HFF-Myc (cell line): ENCODE measurements at regions not wholly inside any gene's neighbourhood (a gene's known extent, or its start where the extent isn't known, plus 50 kb on each side); places are given as distances from the start of the nearest gene placed in this dataset.

ENCODE experiments used
- DNase-seq: peaks from one replicate; pipeline ENCODE4 v3.0.0-alpha.2; 2011; ENCODE audit warnings: low read depth; ENCODE audit errors: extremely low read depth
- H3K4me3 ChIP-seq: replicated peaks from 2 replicates; pipeline ENCODE4 v1.5.1; 2011; ENCODE audit warnings: low read depth, mild to moderate bottlenecking, control low read depth, low read length
- TF ChIP-seq, protein P1 (sequence below): IDR thresholded peaks from 2 replicates; pipeline ENCODE4 v1.5.1; 2012; ENCODE audit warnings: mild to moderate bottlenecking, low read depth, low read length, control low read depth; ENCODE audit errors: missing control alignments

GRCh38 chr12:28699029-28699428 is 450.0 kb upstream of the FAR2 start:
- H3K4me3 ChIP-seq, result no peak overlapping the region
- no peak for DNase-seq
- TF ChIP-seq, protein P1, sequence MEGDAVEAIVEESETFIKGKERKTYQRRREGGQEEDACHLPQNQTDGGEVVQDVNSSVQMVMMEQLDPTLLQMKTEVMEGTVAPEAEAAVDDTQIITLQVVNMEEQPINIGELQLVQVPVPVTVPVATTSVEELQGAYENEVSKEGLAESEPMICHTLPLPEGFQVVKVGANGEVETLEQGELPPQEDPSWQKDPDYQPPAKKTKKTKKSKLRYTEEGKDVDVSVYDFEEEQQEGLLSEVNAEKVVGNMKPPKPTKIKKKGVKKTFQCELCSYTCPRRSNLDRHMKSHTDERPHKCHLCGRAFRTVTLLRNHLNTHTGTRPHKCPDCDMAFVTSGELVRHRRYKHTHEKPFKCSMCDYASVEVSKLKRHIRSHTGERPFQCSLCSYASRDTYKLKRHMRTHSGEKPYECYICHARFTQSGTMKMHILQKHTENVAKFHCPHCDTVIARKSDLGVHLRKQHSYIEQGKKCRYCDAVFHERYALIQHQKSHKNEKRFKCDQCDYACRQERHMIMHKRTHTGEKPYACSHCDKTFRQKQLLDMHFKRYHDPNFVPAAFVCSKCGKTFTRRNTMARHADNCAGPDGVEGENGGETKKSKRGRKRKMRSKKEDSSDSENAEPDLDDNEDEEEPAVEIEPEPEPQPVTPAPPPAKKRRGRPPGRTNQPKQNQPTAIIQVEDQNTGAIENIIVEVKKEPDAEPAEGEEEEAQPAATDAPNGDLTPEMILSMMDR, result no peak

DNA sequence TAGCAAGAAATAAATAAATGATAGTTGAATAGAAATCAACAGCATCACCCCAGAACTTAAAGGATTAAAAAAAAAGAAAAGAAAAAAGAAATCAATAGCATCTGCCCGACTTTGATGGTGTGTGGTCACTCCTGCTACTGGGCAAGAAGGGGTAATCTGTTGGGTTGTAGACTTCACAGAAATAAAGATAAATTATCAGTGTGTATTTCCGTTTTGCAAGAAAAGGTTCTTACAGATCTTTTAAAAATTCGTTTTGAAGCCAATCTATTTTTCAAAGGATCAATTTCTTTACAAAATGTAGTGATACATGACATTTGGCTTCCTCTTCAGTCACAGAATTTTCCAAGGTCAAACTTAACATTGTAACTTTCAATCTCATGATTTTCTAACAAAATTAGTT is 448.9 kb upstream of the FAR2 start:
- TF ChIP-seq, protein P1, result no peak
- H3K4me3 ChIP-seq, result no peak overlapping the region
- DNase-seq, result no peak

GRCh38 chr12:28704477-28705169 is 444.5 kb upstream of the FAR2 start:
- H3K4me3 ChIP-seq, result no peak overlapping the region
- TF ChIP-seq, protein P1, result no peak

DNA sequence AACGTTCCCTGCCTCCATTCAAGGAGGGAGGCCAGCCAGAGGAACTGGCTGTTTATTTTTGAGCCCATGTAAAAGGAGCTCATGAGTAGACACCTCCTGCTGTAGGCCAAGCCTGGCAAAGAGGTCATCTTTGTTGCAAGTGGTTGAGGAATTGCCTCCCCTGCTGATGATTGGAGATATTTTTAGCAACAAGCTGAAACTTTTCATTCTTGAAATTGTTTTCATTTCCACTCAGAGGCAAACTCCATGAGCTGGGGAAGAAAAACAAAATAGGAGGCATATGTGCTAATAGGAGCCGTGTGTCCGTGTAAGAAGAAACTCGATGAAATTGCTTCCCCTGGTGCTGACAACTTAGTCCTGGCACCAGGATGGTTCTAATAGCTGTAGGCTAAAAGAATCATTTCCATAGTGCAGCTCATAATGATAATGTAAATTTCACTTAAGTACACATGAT is 440.1 kb upstream of the FAR2 start:
- no peak overlapping the region for H3K4me3 ChIP-seq
- DNase-seq, result peak; percentile 33
- TF ChIP-seq, protein P1, result no peak

More at GRCh38 chr12:28704477-28705169, 444.5 kb upstream of the FAR2 start:
- no peak for DNase-seq

DNA sequence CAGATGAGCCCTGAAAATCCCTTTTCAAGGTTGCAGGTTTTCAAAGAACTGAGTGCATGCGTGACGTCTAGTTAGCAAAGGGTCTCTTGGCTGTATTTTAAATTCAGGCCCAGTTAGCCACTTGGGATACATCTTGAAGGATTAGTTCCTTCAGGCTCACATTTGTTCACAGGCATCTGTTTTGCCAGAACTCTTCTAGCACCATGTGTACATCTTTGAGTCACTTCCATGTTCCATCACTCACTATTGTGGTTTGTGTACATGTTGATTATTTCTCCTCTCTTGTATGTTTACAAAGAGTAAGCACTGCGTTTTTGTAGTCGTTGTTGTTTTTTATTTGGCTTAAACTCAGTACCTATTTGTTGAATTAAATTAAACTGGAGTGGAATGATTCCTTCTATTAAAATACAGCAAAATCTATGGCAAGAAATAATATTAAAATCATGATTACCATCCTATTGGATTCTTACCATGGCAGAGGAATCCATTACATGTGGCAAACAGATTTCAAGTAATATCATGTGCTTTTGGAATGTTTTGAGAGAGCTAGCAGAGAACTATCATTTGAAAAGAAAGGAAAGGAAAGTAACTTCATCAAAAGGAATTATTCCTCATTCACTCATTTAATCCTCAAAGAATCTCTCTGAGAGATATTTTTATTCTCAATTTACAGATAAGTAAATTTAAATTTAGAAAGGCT is 438.9 kb upstream of the FAR2 start:
- DNase-seq, result peak; percentile 46
- H3K4me3 ChIP-seq, result no peak overlapping the region
- TF ChIP-seq, protein P1, result no peak

- DNase-seq, result peak; percentile 42
- TF ChIP-seq, protein P1, result no peak
- no peak overlapping the region for H3K4me3 ChIP-seq
Measured at GRCh38 chr12:28710882-28711281, 438.2 kb upstream of the FAR2 start.

GRCh38 chr12:28711421-28711820 is 437.7 kb upstream of the FAR2 start:
- TF ChIP-seq, protein P1, result no peak
- no peak overlapping the region for H3K4me3 ChIP-seq
- peak; percentile 32 for DNase-seq
